H54 (cell line): ENCODE measurements at regions not wholly inside any gene's neighbourhood (a gene's known extent, or its start where the extent isn't known, plus 50 kb on each side); places are given as distances from the start of the nearest gene placed in this dataset.
"Not testable (repeated sequence)": the region's sequence is repeated elsewhere in the genome, so short reads cannot be mapped to it uniquely, and the experiment has no call there.

Source experiments
- DNase-seq: peaks from one replicate; pipeline ENCODE4 v3.0.0; 2011; ENCODE audit warnings: low spot score, mixed read lengths; ENCODE audit not compliant: insufficient read length
- FAIRE-seq: peaks from 3 replicates; lab custom pipeline; 2011; peaks lifted over from hg19 to GRCh38; lab: Jason Lieb, UNC
- POLR2A ChIP-seq: IDR thresholded peaks from 2 replicates; pipeline ENCODE4 v1.6.1; 2011; ENCODE audit warnings: low read depth, mild to moderate bottlenecking, low read length

- FAIRE-seq = no peak
- TF ChIP-seq POLR2A = no peak
- no peak for DNase-seq
Observed at GRCh38 chr5:36377192-36377591, 75.5 kb upstream of the RANBP3L start.

- FAIRE-seq (no peak), DNase-seq (no peak)
- TF ChIP-seq POLR2A = no peak
Observed at GRCh38 chr5:36378551-36378950, 76.8 kb upstream of the RANBP3L start.

GRCh38 chr5:36382890-36383289 lies 81.2 kb upstream of the RANBP3L start:
- no peak for FAIRE-seq
- no peak for DNase-seq
- no peak for TF ChIP-seq POLR2A

GRCh38 chr5:36383942-36384341 lies 82.2 kb upstream of the RANBP3L start:
- TF ChIP-seq POLR2A = no peak
- FAIRE-seq = no peak
- DNase-seq = no peak

GRCh38 chr5:36384845-36385244 lies 83.1 kb upstream of the RANBP3L start:
- no peak for DNase-seq
- no peak for FAIRE-seq
- no peak for TF ChIP-seq POLR2A

- no peak for DNase-seq
- FAIRE-seq = no peak
- no peak for TF ChIP-seq POLR2A
Observed at GRCh38 chr5:36385495-36385894, 83.8 kb upstream of the RANBP3L start.

GRCh38 chr5:36388288-36388687 lies 86.6 kb upstream of the RANBP3L start:
- no peak for TF ChIP-seq POLR2A
- FAIRE-seq (no peak), DNase-seq (no peak)

GRCh38 chr5:36389245-36389644 lies 87.5 kb upstream of the RANBP3L start:
- TF ChIP-seq POLR2A = no peak
- DNase-seq = no peak
- no peak for FAIRE-seq

GRCh38 chr5:36390640-36391039 lies 88.9 kb upstream of the RANBP3L start:
- no peak for FAIRE-seq
- no peak for TF ChIP-seq POLR2A
- DNase-seq = no peak

GRCh38 chr5:36392186-36392585 lies 90.5 kb upstream of the RANBP3L start:
- DNase-seq (no peak), FAIRE-seq (no peak)
- TF ChIP-seq POLR2A = no peak

- DNase-seq (no peak), FAIRE-seq (no peak)
- TF ChIP-seq POLR2A = no peak
Observed at GRCh38 chr5:36392818-36393217, 91.1 kb upstream of the RANBP3L start.

- no peak for TF ChIP-seq POLR2A
- FAIRE-seq (no peak), DNase-seq (no peak)
Observed at GRCh38 chr5:36393656-36394428, 92.1 kb upstream of the RANBP3L start.

- DNase-seq (no peak), FAIRE-seq (no peak)
- TF ChIP-seq POLR2A = no peak
Observed at GRCh38 chr5:36395260-36395659, 93.6 kb upstream of the RANBP3L start.

- not testable (repeated sequence) for FAIRE-seq, DNase-seq
Observed at GRCh38 chr5:36395947-36396346, 94.2 kb upstream of the RANBP3L start.

GRCh38 chr5:36396640-36397039 lies 94.9 kb upstream of the RANBP3L start:
- FAIRE-seq (no peak), DNase-seq (no peak)
- TF ChIP-seq POLR2A = no peak

GRCh38 chr5:36397901-36398536 lies 96.3 kb upstream of the RANBP3L start:
- no peak for DNase-seq

More at GRCh38 chr5:36397901-36398536, 96.3 kb upstream of the RANBP3L start:
- TF ChIP-seq POLR2A = no peak
- no peak for FAIRE-seq
